HepG2 (cell line): ENCODE measurements at regions not wholly inside any gene's neighbourhood (a gene's known extent, or its start where the extent isn't known, plus 50 kb on each side); places are given as distances from the start of the nearest gene placed in this dataset.

Source experiments
- CENPT ChIP-seq: sonication (generic); formaldehyde crosslinking; IDR thresholded peaks from 2 replicates; pipeline ENCODE4 v1.8.0; 2022; ENCODE audit warnings: low read depth, mild to moderate bottlenecking, moderate library complexity, missing genetic modification reagents
- CHCHD3 ChIP-seq: sonication (generic); formaldehyde crosslinking; IDR thresholded peaks from 2 replicates; pipeline ENCODE4 v1.8.0; 2022; ENCODE audit warnings: mild to moderate bottlenecking, missing genetic modification reagents, moderate library complexity
- CREM ChIP-seq, 2 experiments: sonication (generic) in 1 of 2; formaldehyde crosslinking in 1 of 2; IDR thresholded peaks; 2 replicates each; pipeline versions ENCODE4 v1.4.0 to v1.6.1; 2016 to 2020; ENCODE audit warnings: antibody characterized with exemption in 1 of 2, mild to moderate bottlenecking in 1 of 2, missing genetic modification reagents in 1 of 2
- ZFP37 ChIP-seq: sonication (generic); formaldehyde crosslinking; IDR thresholded peaks from 2 replicates; pipeline ENCODE4 v1.4.0; 2020; ENCODE audit warnings: missing genetic modification reagents, borderline replicate concordance
- ZKSCAN5 ChIP-seq: sonication (generic); formaldehyde crosslinking; IDR thresholded peaks from 2 replicates; pipeline ENCODE4 v1.5.1; 2020; ENCODE audit warnings: mild to moderate bottlenecking, missing genetic modification reagents
- ZSCAN12 ChIP-seq: sonication (generic); formaldehyde crosslinking; IDR thresholded peaks from 2 replicates; pipeline ENCODE4 v1.9.0; 2021; ENCODE audit warnings: mild to moderate bottlenecking, missing genetic modification reagents
- TF ChIP-seq, protein P1 (sequence below): IDR thresholded peaks from 2 replicates; pipeline ENCODE4 v1.6.1; 2016; ENCODE audit warnings: low read depth, control low read depth
- TF ChIP-seq, protein P2 (sequence below), 2 experiments: fragments of 450-650 bp in 1 of 2; sonication (generic) in 1 of 2; formaldehyde crosslinking; IDR thresholded peaks; 2 replicates each; pipeline versions ENCODE4 v1.5.0 to v1.8.0; 2020 to 2022; ENCODE audit warnings: mild to moderate bottlenecking in 1 of 2, missing genetic modification reagents in 1 of 2
- TF ChIP-seq, protein P3 (sequence below): sonication (generic); formaldehyde crosslinking; IDR thresholded peaks from 2 replicates; pipeline ENCODE4 v1.4.0; 2020; ENCODE audit warnings: mild to moderate bottlenecking, missing genetic modification reagents
- TF ChIP-seq, protein P4 (sequence below): sonication (generic); formaldehyde crosslinking; conservative IDR thresholded peaks from 2 replicates; pipeline ENCODE4 v1.4.0; 2020; ENCODE audit warnings: missing genetic modification reagents
- TF ChIP-seq, protein P5 (sequence below), 2 experiments: sonication (generic) in 1 of 2; formaldehyde crosslinking in 1 of 2; IDR thresholded peaks; 2 replicates each; pipeline versions ENCODE4 v1.4.0 to v1.6.1; 2018 to 2020; ENCODE audit warnings: missing genetic modification reagents in 2 of 2, borderline replicate concordance in 1 of 2, low read depth in 1 of 2, mild to moderate bottlenecking in 1 of 2, missing biosample characterization in 1 of 2
- TF ChIP-seq, protein P6 (sequence below): sonication (generic); formaldehyde crosslinking; IDR thresholded peaks from 2 replicates; pipeline ENCODE4 v1.4.0; 2020; ENCODE audit warnings: missing genetic modification reagents

DNA sequence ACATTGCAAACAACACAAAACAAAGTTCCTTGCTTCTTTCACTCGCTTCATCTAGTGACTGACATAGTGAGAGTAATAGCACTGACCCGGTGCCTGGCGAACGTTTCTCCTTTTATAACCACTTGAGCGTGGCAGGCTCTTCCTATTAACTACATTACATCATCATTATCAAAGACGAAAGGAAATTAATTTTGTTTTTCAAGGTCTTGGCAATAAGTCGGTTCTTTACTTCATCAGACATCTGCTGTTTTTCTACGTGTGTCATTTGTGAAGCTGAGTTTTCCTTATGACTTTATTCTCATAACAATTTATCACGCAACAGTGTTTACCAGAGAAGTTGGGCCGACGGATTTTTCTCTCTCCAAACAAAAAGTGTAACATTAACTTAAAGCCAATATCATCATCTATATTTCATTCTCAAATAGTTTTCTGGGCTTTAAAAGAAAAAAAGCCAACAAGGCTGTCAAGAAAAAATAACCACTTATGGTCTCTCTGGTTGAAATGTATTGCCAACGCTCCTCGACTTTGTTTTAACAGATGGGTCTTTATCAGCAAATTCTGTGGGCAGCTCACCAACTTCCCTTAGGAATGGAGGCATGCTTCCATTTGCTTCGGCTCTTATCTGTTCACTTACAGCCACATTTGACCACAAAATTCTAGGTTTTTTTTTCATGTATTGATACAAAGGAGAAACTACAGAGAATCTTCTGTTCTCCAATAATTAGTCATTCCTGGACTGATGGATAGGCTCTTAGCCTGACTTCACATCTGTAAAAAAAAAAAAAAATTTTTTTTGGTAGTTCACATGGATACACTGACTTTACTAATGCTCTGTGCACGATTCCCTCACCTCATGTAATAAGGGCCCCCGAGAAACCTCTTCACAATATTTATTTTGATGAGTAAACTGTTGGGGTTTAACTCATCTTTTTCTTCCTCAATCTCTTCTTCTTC lies 97.1 kb upstream of the CDKN3 start (continued):
- TF ChIP-seq, protein P1, sequence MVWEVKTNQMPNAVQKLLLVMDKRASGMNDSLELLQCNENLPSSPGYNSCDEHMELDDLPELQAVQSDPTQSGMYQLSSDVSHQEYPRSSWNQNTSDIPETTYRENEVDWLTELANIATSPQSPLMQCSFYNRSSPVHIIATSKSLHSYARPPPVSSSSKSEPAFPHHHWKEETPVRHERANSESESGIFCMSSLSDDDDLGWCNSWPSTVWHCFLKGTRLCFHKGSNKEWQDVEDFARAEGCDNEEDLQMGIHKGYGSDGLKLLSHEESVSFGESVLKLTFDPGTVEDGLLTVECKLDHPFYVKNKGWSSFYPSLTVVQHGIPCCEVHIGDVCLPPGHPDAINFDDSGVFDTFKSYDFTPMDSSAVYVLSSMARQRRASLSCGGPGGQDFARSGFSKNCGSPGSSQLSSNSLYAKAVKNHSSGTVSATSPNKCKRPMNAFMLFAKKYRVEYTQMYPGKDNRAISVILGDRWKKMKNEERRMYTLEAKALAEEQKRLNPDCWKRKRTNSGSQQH (CRISPR knock-in tag): no peak
- TF ChIP-seq ZKSCAN5: no peak
- TF ChIP-seq, protein P2, sequence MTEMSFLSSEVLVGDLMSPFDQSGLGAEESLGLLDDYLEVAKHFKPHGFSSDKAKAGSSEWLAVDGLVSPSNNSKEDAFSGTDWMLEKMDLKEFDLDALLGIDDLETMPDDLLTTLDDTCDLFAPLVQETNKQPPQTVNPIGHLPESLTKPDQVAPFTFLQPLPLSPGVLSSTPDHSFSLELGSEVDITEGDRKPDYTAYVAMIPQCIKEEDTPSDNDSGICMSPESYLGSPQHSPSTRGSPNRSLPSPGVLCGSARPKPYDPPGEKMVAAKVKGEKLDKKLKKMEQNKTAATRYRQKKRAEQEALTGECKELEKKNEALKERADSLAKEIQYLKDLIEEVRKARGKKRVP (CRISPR knock-in tag; IDR thresholded peaks at IDR 0.05): peak in 1 of 2 experiments; percentile 21; a peak in 1 of 4 replicates
- TF ChIP-seq, protein P3, sequence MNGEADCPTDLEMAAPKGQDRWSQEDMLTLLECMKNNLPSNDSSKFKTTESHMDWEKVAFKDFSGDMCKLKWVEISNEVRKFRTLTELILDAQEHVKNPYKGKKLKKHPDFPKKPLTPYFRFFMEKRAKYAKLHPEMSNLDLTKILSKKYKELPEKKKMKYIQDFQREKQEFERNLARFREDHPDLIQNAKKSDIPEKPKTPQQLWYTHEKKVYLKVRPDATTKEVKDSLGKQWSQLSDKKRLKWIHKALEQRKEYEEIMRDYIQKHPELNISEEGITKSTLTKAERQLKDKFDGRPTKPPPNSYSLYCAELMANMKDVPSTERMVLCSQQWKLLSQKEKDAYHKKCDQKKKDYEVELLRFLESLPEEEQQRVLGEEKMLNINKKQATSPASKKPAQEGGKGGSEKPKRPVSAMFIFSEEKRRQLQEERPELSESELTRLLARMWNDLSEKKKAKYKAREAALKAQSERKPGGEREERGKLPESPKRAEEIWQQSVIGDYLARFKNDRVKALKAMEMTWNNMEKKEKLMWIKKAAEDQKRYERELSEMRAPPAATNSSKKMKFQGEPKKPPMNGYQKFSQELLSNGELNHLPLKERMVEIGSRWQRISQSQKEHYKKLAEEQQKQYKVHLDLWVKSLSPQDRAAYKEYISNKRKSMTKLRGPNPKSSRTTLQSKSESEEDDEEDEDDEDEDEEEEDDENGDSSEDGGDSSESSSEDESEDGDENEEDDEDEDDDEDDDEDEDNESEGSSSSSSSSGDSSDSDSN: no peak
- TF ChIP-seq, protein P4, sequence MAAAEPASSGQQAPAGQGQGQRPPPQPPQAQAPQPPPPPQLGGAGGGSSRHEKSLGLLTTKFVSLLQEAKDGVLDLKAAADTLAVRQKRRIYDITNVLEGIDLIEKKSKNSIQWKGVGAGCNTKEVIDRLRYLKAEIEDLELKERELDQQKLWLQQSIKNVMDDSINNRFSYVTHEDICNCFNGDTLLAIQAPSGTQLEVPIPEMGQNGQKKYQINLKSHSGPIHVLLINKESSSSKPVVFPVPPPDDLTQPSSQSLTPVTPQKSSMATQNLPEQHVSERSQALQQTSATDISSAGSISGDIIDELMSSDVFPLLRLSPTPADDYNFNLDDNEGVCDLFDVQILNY (CRISPR knock-in tag): no peak
- TF ChIP-seq, protein P5, sequence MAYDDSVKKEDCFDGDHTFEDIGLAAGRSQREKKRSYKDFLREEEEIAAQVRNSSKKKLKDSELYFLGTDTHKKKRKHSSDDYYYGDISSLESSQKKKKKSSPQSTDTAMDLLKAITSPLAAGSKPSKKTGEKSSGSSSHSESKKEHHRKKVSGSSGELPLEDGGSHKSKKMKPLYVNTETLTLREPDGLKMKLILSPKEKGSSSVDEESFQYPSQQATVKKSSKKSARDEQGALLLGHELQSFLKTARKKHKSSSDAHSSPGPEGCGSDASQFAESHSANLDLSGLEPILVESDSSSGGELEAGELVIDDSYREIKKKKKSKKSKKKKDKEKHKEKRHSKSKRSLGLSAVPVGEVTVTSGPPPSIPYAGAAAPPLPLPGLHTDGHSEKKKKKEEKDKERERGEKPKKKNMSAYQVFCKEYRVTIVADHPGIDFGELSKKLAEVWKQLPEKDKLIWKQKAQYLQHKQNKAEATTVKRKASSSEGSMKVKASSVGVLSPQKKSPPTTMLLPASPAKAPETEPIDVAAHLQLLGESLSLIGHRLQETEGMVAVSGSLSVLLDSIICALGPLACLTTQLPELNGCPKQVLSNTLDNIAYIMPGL (CRISPR knock-in tag; IDR thresholded peaks at IDR 0.05; ENCODE audit: borderline replicate concordance in 1 of 2, low read depth in 1 of 2): no peak
- TF ChIP-seq ZSCAN12 (CRISPR knock-in tag): no peak
- no peak for TF ChIP-seq CHCHD3 (CRISPR knock-in tag)
- TF ChIP-seq CREM (IDR thresholded peaks at IDR 0.05): 0 out of 2 replicates have a peak, but pooled peaks have one; percentile 34
- no peak for TF ChIP-seq CREM (CRISPR knock-in tag; IDR thresholded peaks at IDR 0.05)
- TF ChIP-seq ZFP37 (CRISPR knock-in tag): no peak
- TF ChIP-seq, protein P6, sequence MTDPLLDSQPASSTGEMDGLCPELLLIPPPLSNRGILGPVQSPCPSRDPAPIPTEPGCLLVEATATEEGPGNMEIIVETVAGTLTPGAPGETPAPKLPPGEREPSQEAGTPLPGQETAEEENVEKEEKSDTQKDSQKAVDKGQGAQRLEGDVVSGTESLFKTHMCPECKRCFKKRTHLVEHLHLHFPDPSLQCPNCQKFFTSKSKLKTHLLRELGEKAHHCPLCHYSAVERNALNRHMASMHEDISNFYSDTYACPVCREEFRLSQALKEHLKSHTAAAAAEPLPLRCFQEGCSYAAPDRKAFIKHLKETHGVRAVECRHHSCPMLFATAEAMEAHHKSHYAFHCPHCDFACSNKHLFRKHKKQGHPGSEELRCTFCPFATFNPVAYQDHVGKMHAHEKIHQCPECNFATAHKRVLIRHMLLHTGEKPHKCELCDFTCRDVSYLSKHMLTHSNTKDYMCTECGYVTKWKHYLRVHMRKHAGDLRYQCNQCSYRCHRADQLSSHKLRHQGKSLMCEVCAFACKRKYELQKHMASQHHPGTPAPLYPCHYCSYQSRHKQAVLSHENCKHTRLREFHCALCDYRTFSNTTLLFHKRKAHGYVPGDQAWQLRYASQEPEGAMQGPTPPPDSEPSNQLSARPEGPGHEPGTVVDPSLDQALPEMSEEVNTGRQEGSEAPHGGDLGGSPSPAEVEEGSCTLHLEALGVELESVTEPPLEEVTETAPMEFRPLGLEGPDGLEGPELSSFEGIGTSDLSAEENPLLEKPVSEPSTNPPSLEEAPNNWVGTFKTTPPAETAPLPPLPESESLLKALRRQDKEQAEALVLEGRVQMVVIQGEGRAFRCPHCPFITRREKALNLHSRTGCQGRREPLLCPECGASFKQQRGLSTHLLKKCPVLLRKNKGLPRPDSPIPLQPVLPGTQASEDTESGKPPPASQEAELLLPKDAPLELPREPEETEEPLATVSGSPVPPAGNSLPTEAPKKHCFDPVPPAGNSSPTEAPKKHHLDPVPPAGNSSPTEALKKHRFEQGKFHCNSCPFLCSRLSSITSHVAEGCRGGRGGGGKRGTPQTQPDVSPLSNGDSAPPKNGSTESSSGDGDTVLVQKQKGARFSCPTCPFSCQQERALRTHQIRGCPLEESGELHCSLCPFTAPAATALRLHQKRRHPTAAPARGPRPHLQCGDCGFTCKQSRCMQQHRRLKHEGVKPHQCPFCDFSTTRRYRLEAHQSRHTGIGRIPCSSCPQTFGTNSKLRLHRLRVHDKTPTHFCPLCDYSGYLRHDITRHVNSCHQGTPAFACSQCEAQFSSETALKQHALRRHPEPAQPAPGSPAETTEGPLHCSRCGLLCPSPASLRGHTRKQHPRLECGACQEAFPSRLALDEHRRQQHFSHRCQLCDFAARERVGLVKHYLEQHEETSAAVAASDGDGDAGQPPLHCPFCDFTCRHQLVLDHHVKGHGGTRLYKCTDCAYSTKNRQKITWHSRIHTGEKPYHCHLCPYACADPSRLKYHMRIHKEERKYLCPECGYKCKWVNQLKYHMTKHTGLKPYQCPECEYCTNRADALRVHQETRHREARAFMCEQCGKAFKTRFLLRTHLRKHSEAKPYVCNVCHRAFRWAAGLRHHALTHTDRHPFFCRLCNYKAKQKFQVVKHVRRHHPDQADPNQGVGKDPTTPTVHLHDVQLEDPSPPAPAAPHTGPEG (CRISPR knock-in tag): no peak
- no peak for TF ChIP-seq CENPT
